K562 (cell line): ENCODE measurements at regions not wholly inside any gene's neighbourhood (a gene's known extent, or its start where the extent isn't known, plus 50 kb on each side); places are given as distances from the start of the nearest gene placed in this dataset.
A peak's percentile ranks its signal among the peaks of the same experiment; 100 is the strongest.

Experiments
- ATAC-seq: fragments of 200-7000 bp; cut with Tn5 transposase; 3 replicates; pipeline ENCODE4 v1.9.1; 2020; ENCODE audit warnings: moderate library complexity
- BruUV-seq: library from RNA; stranded (reverse); fragments of 400-500 nt; replicated peaks from 2 replicates; lab custom pipeline; 2021; lab: Mats Ljungman, UMichigan
- CTCF ChIA-PET: fragments of 300-600 bp; formaldehyde crosslinking; extraction: SDS; loops from one replicate; lab custom pipeline; 2021; ENCODE audit warnings: low intra/inter-chr PET ratio; lab: Yijun Ruan, JAX
- POLR2A ChIA-PET: fragments of 300-600, 350-650 bp; sonication (Branson Sonifier 250); formaldehyde crosslinking; extraction: SDS; loops from one replicate; lab custom pipeline; 2021; ENCODE audit warnings: antibody characterized with exemption, inconsistent platforms; lab: Yijun Ruan, JAX
- DNase-seq, 4 experiments: peaks; one replicate each; pipeline versions ENCODE4 v3.0.0 to v3.0.0-alpha.2; 2011 to 2018; ENCODE audit warnings: low spot score in 3 of 4, mixed read lengths in 3 of 4; ENCODE audit errors: extremely low read depth in 1 of 4
- FAIRE-seq: peaks from 2 replicates; lab custom pipeline; 2011; peaks lifted over from hg19 to GRCh38; lab: Jason Lieb, UNC
- H2AFZ ChIP-seq: 2 replicates; pipeline ENCODE4 v1.6.0; 2011; ENCODE audit warnings: low read depth, low read length, control low read depth, inconsistent platforms
- H3K27ac ChIP-seq: fragments of 200-600 bp; 3 replicates; pipeline ENCODE4 v1.8.0; 2011; ENCODE audit warnings: low read depth, mild to moderate bottlenecking, control low read depth, inconsistent platforms, low read length, moderate library complexity, mixed read lengths; ENCODE audit errors: extremely low read depth
- H3K27me3 ChIP-seq, 2 experiments: fragments of 300-600 bp in 1 of 2; 2 replicates in 1 of 2; 3 replicates in 1 of 2; pipeline versions ENCODE4 v1.6.0 to v1.8.0; 2011; ENCODE audit warnings: inconsistent platforms in 2 of 2, low read length in 2 of 2, mild to moderate bottlenecking in 1 of 2, mixed read lengths in 1 of 2, moderate library complexity in 1 of 2; ENCODE audit not compliant: control insufficient read depth in 2 of 2, insufficient read depth in 2 of 2
- H3K36me3 ChIP-seq: fragments of 300-600 bp; 3 replicates; pipeline ENCODE4 v1.8.0; 2011; ENCODE audit warnings: mild to moderate bottlenecking, low read length, inconsistent platforms; ENCODE audit not compliant: control insufficient read depth, insufficient read depth
- H3K4me1 ChIP-seq, 2 experiments: fragments of 200-600 bp in 1 of 2; replicated peaks in 1 of 2; 2 replicates in 1 of 2; 3 replicates in 1 of 2; pipeline versions ENCODE4 v1.5.1 to v1.8.0; 2011; ENCODE audit warnings: inconsistent platforms in 2 of 2, low read length in 2 of 2, mild to moderate bottlenecking in 1 of 2, mixed read lengths in 1 of 2, moderate library complexity in 1 of 2; ENCODE audit not compliant: control insufficient read depth in 2 of 2, insufficient read depth in 2 of 2
- H3K4me2 ChIP-seq: 2 replicates; pipeline ENCODE4 v1.6.1; 2011; ENCODE audit warnings: low read length, control low read depth, inconsistent platforms, mixed read lengths; ENCODE audit not compliant: insufficient read depth
- H3K4me3 ChIP-seq: fragments of 200-600 bp; sonication (generic), shearing (Covaris generic); 2 replicates; pipeline ENCODE4 v1.5.1; 2016; ENCODE audit warnings: control low read depth, inconsistent platforms
- H3K79me2 ChIP-seq: fragments of 200-600 bp; 3 replicates; pipeline ENCODE4 v1.8.0; 2011; ENCODE audit warnings: low read length, inconsistent platforms; ENCODE audit not compliant: control insufficient read depth, insufficient read depth
- H3K9ac ChIP-seq, 2 experiments: 2 replicates each; pipeline versions ENCODE4 v1.6.0 to v1.6.1; 2011; ENCODE audit warnings: low read depth in 2 of 2, low read length in 2 of 2, control low read depth in 1 of 2, inconsistent platforms in 1 of 2, mild to moderate bottlenecking in 1 of 2, mixed read lengths in 1 of 2; ENCODE audit not compliant: insufficient read depth in 1 of 2
- H3K9me1 ChIP-seq: one replicate; pipeline ENCODE4 v1.6.0; 2011; ENCODE audit warnings: inconsistent platforms, mild to moderate bottlenecking, low read length, moderate library complexity; ENCODE audit not compliant: control insufficient read depth, insufficient read depth
- H3K9me3 ChIP-seq: replicated peaks from 2 replicates; pipeline ENCODE4 v1.5.1; 2011; ENCODE audit warnings: low read depth, low read length, inconsistent platforms; ENCODE audit not compliant: control insufficient read depth, insufficient read depth
- H4K20me1 ChIP-seq: replicated peaks from 2 replicates; pipeline ENCODE4 v1.6.1; 2011; ENCODE audit warnings: low read length, inconsistent platforms, mixed read lengths; ENCODE audit not compliant: control insufficient read depth, insufficient read depth
- DIDO1 ChIP-seq: fragments of 450-650 bp; IDR thresholded peaks from 2 replicates; pipeline ENCODE4 v1.6.1; 2016; ENCODE audit warnings: low read depth, missing biosample characterization, missing genetic modification characterization
- ETV1 ChIP-seq: fragments of 450-650 bp; conservative IDR thresholded peaks from 2 replicates; pipeline ENCODE4 v1.6.1; 2016; ENCODE audit warnings: missing genetic modification characterization, control low read depth, low read depth, missing compliant biosample characterization
- HMG20A ChIP-seq: fragments of 450-650 bp; formaldehyde crosslinking; conservative IDR thresholded peaks from 2 replicates; pipeline ENCODE4 v1.4.0; 2020; ENCODE audit warnings: mild to moderate bottlenecking, mixed read lengths
- MTA3 ChIP-seq: fragments of 450-650 bp; formaldehyde crosslinking; IDR thresholded peaks from 2 replicates; pipeline ENCODE4 v1.6.1; 2017; ENCODE audit warnings: mild to moderate bottlenecking, borderline replicate concordance
- NFE2 ChIP-seq: IDR thresholded peaks from 2 replicates; pipeline ENCODE4 v1.6.1; 2014; ENCODE audit warnings: antibody characterized with exemption, low read depth
- ZNF316 ChIP-seq: fragments of 450-650 bp; IDR thresholded peaks from 2 replicates; pipeline ENCODE4 v1.6.1; 2016
- WGBS: fragments of 100-300 bp; shearing (Covaris generic); methylation state at CpG from one replicate; pipeline ENCODE4 v1.1.6; 2016; ENCODE audit warnings: low coverage, mixed read lengths; ENCODE audit not compliant: insufficient coverage; ENCODE audit errors: missing lambda C conversion rate; 5-methylcytosine and 5-hydroxymethylcytosine counted together
- in situ Hi-C: fragments of 300-500 bp; cut with MboI; formaldehyde crosslinking; loops from 4 replicates; pipeline ENCODE4 v1.15.0; 2018; ENCODE audit warnings: inconsistent platforms, mixed read lengths
- intact Hi-C: fragments of 100-400 bp; cut with micrococcal nuclease; formaldehyde crosslinking; loops from 2 replicates; pipeline ENCODE4 v1.14.2; 2022
- TF ChIP-seq, protein P1 (sequence below): fragments of 200-400 bp; formaldehyde crosslinking; IDR thresholded peaks from 2 replicates; pipeline ENCODE4 v1.6.1; 2017; ENCODE audit warnings: mild to moderate bottlenecking, low read depth, low read length, moderate library complexity

DNA sequence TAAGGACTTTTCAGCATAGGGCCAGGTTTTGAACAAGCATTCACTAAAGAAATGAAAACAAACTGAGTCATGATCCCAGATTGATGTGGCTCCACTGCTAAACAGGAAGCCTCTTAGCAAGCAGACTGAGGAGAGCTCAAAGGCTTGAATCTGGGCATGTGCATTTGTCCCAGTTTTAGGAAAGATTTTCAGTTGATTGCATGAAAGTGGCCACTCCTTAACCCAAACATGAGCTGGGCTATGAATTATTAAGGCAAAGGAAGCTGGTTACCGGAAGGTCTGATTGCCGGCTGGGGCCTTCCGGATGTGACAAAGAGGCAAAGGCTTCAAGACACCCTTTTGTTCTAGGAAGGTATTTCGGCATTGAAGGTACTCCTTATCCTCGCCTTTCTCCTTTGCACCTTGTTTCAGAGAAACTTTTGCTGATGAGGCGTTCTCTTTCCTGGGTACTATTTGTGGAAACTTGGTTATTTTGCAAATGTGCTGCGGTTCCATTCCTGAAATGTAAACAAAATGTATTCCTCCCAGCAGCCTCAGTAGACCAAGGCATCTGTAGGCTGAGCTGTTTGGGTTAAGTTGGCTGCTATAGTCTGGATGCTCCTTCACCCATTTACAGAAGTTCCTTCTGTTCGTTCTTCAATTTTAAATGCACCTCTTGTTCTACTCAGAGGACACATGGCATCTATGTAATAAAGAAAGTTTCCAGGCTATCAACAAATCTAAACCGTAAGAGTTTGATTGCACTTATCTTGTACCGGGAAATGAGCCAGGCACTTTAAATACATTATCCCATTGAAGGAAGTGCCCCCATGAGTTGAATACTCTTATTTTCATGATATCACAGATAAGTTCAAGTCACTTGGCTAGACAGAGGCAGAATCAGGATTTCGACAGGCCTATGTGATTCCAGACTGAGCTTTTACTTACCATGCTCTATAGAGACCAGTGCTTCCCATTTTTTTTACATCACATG, 115.6 kb upstream of the METAP2 start:
- POLR2A ChIA-PET: interaction anchor here (0.7 kb wide), 1 partner anchor 311 kb away, joined by 3 read pairs; no protein-coding TSS in a partner anchor
- Histone ChIP-seq H3K36me3 (no peaks in the 10 kb centered on the region), H3K4me3 (no peak overlapping the region), H3K79me2 (no peaks in the 10 kb centered on the region), H3K9ac (no peak overlapping the region), H3K9me3 (no peaks in the 10 kb centered on the region), H3K4me2 (no peak overlapping the region), H3K4me1 (no peaks in the 10 kb centered on the region; a peak in 2 of 5 replicates), H3K27ac (no peak overlapping the region), H4K20me1 (no peaks in the 10 kb centered on the region), H3K27me3 (peaks cover 2 to 4% of the 10 kb centered on the region in 2 experiments; a peak in 3 of 5 replicates), H3K9me1 (no peaks in the 10 kb centered on the region), H2AFZ (peak overlapping the region; percentile 56)
- no peak for FAIRE-seq
- BruUV-seq: no TSS peak
- DNase-seq: no peak
- TF ChIP-seq, protein P1, sequence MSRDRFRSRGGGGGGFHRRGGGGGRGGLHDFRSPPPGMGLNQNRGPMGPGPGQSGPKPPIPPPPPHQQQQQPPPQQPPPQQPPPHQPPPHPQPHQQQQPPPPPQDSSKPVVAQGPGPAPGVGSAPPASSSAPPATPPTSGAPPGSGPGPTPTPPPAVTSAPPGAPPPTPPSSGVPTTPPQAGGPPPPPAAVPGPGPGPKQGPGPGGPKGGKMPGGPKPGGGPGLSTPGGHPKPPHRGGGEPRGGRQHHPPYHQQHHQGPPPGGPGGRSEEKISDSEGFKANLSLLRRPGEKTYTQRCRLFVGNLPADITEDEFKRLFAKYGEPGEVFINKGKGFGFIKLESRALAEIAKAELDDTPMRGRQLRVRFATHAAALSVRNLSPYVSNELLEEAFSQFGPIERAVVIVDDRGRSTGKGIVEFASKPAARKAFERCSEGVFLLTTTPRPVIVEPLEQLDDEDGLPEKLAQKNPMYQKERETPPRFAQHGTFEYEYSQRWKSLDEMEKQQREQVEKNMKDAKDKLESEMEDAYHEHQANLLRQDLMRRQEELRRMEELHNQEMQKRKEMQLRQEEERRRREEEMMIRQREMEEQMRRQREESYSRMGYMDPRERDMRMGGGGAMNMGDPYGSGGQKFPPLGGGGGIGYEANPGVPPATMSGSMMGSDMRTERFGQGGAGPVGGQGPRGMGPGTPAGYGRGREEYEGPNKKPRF: no peak
- TF ChIP-seq NFE2: 0 out of 2 replicates have a peak, but pooled peaks have one; percentile 7
- TF ChIP-seq HMG20A (CRISPR knock-in tag): no peak
- TF ChIP-seq ETV1 (tag): 0 out of 2 replicates have a peak, but pooled peaks have one; percentile 18
- no peak for TF ChIP-seq MTA3
- 0 out of 2 replicates have a peak, but pooled peaks have one; percentile 10 for TF ChIP-seq DIDO1
- TF ChIP-seq ZNF316: peak; percentile 46
- WGBS: 27% methylated on average over 11 of the region's 11 CpGs
- no peak for ATAC-seq
- intact Hi-C loops (no loop called here), in situ Hi-C loops (no loop called here)
- CTCF ChIA-PET: no interaction called here
